ENCODE measurements at regions not wholly inside any gene's neighbourhood (a gene's known extent, or its start where the extent isn't known, plus 50 kb on each side); places are given as distances from the start of the nearest gene placed in this dataset.

GRCh38 chr12:19763488-19763887 lies 324.2 kb downstream of the AEBP2 start (continued):
- TF ChIP-seq ARID4B (CRISPR knock-in tag; IDR thresholded peaks at IDR 0.05) (no peak), HNRNPUL1 (IDR thresholded peaks at IDR 0.05; ENCODE audit: low read length) (no peak), SRSF3 (IDR thresholded peaks at IDR 0.05; ENCODE audit: insufficient read depth, low read length) (no peak), SNRNP70 (optimal IDR thresholded peaks at IDR 0.05; ENCODE audit: low read depth, low read length) (no peak), ESRRA (IDR thresholded peaks at IDR 0.05; ENCODE audit: borderline replicate concordance, low read depth) (no peak), ZNF384 (IDR thresholded peaks at IDR 0.05; ENCODE audit: low read depth, low read length) (no peak), IRF2 (CRISPR knock-in tag; IDR thresholded peaks at IDR 0.05) (no peak), RFX7 (CRISPR knock-in tag; IDR thresholded peaks at IDR 0.05) (no peak)
- TF ChIP-seq, protein P1, sequence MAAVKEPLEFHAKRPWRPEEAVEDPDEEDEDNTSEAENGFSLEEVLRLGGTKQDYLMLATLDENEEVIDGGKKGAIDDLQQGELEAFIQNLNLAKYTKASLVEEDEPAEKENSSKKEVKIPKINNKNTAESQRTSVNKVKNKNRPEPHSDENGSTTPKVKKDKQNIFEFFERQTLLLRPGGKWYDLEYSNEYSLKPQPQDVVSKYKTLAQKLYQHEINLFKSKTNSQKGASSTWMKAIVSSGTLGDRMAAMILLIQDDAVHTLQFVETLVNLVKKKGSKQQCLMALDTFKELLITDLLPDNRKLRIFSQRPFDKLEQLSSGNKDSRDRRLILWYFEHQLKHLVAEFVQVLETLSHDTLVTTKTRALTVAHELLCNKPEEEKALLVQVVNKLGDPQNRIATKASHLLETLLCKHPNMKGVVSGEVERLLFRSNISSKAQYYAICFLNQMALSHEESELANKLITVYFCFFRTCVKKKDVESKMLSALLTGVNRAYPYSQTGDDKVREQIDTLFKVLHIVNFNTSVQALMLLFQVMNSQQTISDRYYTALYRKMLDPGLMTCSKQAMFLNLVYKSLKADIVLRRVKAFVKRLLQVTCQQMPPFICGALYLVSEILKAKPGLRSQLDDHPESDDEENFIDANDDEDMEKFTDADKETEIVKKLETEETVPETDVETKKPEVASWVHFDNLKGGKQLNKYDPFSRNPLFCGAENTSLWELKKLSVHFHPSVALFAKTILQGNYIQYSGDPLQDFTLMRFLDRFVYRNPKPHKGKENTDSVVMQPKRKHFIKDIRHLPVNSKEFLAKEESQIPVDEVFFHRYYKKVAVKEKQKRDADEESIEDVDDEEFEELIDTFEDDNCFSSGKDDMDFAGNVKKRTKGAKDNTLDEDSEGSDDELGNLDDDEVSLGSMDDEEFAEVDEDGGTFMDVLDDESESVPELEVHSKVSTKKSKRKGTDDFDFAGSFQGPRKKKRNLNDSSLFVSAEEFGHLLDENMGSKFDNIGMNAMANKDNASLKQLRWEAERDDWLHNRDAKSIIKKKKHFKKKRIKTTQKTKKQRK (IDR thresholded peaks at IDR 0.05; ENCODE audit: borderline replicate concordance, low read depth, low read length) = no peak

All from K562 (cell line).